Stimulated activated CD4-positive, alpha-beta T cell treated with anti-CD3 and anti-CD28 coated beads, Interleukin-12 subunit alpha, Interleukin-12 subunit beta, amount 100 ng/mL, for 24 hours (primary cell): ENCODE measurements at regions not wholly inside any gene's neighbourhood (a gene's known extent, or its start where the extent isn't known, plus 50 kb on each side); places are given as distances from the start of the nearest gene placed in this dataset.

Experiments used
- DNase-seq, 2 experiments: peaks; one replicate each; pipeline ENCODE4 v3.0.0-alpha.2; 2020; ENCODE audit warnings: low read depth in 2 of 2

GRCh38 chr2:239905884-239906654 is 119.1 kb downstream of the NDUFA10 start:
- no peak for DNase-seq

DNA sequence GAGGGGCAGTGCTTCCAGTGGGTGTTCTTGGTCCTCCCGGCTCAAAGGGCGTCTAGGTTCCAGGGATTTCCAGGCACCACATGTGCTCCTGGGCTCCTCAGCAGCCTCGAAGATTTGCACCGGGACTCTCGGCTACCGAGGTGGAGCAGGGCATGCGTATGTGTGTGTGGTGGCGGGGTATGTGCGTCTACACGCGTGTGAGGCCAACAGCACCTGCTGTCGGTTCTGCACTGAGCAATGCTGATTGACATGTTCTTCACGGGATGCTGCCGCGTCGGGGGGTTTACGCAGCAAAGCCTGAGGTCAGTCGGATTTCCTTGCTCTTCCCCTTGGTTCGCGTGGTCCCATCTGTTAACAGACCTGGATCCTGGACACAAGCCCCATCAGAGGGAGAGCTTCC is 119.8 kb downstream of the NDUFA10 start:
- no peak for DNase-seq

- DNase-seq = no peak
Measured at GRCh38 chr2:239904496-239904895, 120.6 kb downstream of the NDUFA10 start.

DNA sequence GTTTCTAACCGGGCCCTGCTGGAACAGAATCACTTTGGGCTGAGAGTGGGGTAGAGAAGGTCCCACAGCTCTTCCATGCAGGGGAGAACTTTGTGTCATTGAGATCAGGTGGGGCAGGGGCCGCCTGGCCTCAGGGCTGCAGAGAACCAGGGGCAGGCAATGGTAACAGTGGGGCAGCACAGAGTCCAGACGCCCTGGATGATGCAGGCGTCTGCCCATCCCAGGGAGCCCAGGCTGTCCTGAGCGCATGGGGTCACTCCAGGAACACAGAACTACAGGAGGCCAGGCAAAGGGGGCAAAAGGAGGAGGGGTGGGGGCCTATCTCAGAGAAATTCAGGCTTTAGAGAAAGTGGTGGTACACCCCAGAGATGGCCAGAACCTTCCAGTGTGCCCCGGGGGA is 121.3 kb downstream of the NDUFA10 start:
- DNase-seq = no peak

DNA sequence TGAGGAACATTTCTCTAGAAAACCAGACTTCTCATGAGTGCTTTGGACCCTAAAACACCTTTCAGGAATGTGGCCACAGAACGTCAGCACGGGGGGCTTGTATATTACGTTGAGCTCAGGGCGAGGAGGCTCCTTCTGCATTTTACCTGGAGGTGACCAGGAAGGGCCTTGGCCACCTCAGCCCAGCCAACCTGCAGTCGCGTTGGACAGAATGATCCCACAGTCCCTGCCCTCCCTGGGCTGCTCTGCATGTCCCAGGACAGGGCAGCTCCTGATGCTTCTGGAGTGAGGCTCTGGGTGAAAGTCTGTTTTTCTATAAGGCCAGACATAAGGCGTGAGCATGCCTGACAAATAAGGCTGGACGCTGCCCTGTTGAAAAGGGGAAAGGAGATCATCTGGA is 121.9 kb downstream of the NDUFA10 start:
- DNase-seq = no peak

GRCh38 chr2:239902749-239903201 is 122.4 kb downstream of the NDUFA10 start:
- no peak for DNase-seq

GRCh38 chr2:239898292-239898925 is 126.7 kb downstream of the NDUFA10 start:
- no peak for DNase-seq

DNA sequence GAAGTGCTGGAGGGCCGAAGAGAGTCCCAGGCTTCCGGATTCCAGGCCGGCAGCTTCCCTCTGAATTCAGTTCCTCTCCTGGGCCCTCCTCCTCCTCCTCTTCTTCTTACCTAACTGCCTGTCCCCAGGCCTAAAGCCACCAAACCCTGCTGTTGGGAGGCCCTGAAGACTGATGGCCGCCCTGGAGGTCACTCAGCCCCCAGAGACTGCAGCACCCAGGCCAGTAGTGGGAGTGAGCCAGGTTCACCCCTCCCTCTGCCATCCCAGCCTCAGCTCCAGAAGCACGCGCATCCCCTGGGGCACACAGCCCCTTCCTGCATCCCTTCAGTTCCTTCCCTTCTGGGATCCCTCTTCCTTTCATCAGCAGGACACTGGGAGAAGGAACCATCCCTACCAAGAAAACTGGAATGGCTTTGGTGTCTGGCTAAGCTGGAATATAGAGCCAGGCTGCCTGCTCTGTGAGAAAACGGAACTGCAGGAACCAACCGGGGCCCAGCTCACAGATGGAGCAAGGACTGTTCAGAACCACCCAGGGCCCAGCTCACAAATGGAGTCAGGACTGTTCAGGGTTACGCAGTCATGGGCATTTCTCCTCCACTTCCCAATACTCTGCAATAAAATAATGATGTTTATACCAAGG is 127.4 kb downstream of the NDUFA10 start:
- DNase-seq = no peak

GRCh38 chr2:239896075-239896474 is 129.1 kb downstream of the NDUFA10 start:
- DNase-seq = no peak

DNA sequence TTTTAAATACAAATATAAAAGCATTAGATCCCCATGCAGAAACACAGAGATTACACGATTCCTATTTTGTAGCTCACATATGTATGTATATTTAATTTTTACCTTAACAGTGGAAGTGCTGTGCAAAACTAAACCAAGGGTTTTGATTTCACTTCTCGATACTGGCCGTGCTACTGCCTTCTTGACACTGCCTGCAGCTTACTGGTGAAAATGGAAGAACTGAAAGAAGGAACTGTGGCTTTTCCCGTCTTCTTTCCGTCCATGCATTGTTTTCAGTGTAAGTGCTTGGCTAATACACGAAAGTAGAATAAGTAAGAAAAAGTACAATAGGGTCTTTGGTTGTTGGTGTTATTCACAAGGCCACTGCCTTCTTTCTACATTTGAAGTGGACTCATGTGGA is 129.5 kb downstream of the NDUFA10 start:
- no peak for DNase-seq

- DNase-seq = no peak
Measured at GRCh38 chr2:239895116-239895515, 130.0 kb downstream of the NDUFA10 start.

GRCh38 chr2:239894276-239894675 is 130.9 kb downstream of the NDUFA10 start:
- DNase-seq = no peak

GRCh38 chr2:239893236-239893515 is 132.0 kb downstream of the NDUFA10 start:
- DNase-seq = no peak

DNA sequence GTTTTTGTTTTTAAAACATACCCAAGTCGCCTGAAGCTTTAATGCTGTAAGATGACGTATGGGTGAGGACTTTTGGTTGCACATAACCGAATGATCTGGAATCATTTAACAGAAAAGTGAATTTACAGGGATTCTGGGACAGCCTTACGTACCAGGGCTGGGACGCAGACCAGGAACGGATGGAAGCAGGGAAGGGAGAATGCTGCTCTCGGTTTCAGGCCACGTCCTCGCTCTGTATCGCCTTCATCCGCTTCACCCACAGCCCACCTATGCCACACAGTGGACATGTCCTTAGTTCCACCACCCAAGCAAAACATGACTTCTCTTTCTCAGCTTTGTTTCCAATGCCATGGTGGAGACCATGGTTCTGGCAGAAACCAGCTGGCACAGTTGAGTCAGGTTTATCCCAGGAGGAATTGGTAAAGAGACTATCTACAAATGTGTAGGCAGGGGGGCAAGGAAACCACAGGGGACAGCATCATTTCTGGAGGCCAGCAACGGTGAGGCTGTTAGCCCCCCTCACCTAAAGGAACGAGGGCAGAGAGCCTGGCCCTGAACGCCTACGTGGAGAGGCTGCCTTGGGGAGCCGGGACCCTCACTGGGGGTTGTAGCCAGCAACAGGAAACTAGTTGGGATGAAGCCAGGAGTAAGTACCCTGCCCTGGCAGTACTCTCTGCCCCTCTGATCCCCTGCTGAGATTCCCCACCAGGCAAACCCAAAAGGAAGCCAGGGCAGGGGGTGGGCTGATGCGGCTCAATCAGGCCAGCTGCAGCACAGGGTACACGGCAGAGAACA is 132.5 kb downstream of the NDUFA10 start:
- no peak for DNase-seq

DNA sequence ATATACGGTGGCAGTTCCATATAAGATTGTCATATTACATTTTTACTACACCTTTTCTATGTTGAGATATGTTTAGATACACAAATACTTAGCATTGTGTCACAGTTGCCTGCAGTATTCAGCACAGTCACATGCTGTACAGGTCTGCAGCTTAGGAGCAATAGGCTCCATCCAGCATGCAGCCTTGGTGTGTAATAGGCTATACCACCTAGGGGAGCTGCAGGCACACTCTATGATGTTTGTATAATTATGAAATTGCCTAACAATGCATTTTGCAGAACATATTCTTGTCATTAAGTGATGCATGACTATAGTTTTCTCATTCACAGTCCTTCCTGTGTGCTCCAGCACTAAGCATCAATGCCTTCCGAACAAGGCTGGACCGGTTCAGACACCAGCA is 133.4 kb downstream of the NDUFA10 start:
- DNase-seq = no peak

DNA sequence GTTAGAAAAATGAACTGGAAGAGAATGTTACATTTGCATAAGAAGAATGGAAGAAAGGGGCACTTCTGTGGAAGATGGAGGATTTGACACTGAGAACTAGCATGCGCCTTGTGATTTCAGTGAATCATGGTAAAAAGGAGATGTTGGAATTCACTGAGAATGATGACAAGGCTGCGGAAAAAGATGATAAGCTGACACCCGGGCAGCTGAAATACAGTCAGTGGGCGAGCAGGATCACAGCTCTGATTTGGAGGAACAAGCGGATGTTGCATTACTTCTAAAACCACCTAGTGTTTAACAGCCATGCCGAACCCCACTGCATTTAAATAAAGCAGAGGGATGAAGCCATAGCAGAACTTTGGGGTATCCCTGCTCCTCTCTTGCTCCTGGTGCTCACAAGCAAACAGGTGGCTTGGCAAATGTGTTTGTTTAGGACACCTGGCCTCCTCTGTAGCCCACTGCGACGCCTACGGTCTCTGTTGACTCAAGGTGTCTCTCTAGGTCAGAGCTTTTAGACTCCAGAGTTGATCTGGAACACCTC is 134.9 kb downstream of the NDUFA10 start:
- DNase-seq = no peak

GRCh38 chr2:239889641-239890121 is 135.5 kb downstream of the NDUFA10 start:
- DNase-seq = no peak

GRCh38 chr2:239887604-239888003 is 137.5 kb downstream of the NDUFA10 start:
- DNase-seq = no peak

DNA sequence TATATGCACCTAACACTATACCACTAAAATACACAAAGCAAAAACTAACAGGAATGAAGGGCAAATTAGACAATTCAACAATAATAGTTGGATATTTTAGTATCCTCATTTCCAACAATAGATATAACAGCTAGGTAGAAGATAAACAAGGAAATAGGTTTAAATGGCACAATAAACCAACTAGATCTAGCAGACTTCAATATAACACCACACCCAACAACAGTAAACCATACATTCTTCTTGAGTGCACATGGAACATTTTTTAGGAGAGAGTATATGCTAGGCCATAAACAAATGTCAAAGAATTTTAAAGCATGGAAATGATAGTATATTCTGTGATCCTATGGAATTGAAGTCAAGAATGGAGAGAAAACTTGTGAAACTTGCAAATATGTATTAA is 138.4 kb downstream of the NDUFA10 start:
- DNase-seq = no peak

GRCh38 chr2:239884875-239885274 is 140.3 kb downstream of the NDUFA10 start:
- DNase-seq = no peak

DNA sequence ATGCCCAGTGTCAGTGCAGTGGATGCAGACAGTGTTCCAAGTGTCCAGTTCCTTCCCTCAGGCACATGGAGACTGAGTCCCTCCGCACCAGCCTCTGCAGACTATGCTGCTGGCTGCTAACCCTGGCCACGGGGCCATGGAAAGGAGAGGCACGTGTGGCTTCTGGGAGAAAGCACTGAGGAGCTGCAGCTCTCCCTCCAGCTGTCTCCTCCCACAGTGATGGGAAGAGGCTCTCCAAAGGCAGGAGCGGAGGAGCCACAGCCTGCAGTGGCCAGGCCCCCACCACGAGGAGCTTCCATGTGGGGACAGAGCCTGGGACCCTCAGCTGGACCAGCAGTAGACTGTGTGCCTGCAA is 141.1 kb downstream of the NDUFA10 start:
- no peak for DNase-seq
